ENCODE measurements at regions not wholly inside any gene's neighbourhood (a gene's known extent, or its start where the extent isn't known, plus 50 kb on each side); places are given as distances from the start of the nearest gene placed in this dataset.

DNA sequence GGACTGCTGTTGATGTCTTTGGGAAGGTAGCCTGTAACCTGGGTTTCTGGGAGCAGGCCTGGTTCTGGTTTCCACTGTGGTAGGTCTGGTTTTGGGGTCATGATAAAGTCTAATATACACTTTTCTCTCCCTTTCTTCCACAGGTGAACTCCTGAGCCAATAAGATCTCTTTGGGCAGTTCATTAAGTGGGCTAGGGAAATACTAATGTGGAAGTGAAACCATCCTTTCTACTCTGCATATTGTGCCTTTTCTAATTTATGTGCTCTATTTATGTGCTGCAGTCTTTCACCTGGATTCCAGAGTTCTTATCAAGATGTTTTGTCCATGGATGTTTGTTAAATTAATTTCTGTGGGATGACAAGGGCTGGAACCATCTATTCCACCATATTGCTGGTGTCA, 165.7 kb upstream of the PTPRK start:
- H3K4me1 ChIP-seq = no peaks in the 10 kb centered on the region

DNA sequence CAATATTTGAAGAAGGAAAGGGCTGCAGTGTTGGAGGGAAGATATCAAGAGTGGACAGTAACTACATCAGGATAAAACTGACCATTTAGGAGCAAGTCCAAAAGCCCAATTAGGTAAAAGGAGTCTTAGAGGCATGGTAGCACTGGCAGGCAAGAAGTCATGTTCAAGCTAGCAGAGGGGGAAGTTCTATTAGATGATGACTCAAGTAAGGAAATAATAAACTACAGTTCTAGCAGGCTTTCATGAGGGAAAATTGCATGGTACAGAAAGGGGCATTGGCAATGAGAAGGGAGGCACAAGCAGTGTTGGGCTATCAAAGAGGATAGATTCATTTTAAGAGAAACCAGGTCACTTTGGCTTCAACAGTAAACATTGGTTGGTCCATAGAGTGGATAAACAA, 156.1 kb upstream of the PTPRK start:
- Histone ChIP-seq H3K9me3 (no peaks in the 10 kb centered on the region), H3K4me1 (no peaks in the 10 kb centered on the region), H3K36me3 (no peaks in the 10 kb centered on the region), H3K27ac (no peak overlapping the region), H3K27me3 (no peaks in the 10 kb centered on the region), H3K4me3 (no peak overlapping the region)
- no peak for TF ChIP-seq POLR2AphosphoS5 (IDR thresholded peaks at IDR 0.05; ENCODE audit: insufficient read depth in 1 of 2, low read depth in 1 of 2)
- TF ChIP-seq, protein P1, sequence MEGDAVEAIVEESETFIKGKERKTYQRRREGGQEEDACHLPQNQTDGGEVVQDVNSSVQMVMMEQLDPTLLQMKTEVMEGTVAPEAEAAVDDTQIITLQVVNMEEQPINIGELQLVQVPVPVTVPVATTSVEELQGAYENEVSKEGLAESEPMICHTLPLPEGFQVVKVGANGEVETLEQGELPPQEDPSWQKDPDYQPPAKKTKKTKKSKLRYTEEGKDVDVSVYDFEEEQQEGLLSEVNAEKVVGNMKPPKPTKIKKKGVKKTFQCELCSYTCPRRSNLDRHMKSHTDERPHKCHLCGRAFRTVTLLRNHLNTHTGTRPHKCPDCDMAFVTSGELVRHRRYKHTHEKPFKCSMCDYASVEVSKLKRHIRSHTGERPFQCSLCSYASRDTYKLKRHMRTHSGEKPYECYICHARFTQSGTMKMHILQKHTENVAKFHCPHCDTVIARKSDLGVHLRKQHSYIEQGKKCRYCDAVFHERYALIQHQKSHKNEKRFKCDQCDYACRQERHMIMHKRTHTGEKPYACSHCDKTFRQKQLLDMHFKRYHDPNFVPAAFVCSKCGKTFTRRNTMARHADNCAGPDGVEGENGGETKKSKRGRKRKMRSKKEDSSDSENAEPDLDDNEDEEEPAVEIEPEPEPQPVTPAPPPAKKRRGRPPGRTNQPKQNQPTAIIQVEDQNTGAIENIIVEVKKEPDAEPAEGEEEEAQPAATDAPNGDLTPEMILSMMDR (IDR thresholded peaks at IDR 0.05) = no peak
- TF ChIP-seq POLR2A (IDR thresholded peaks at IDR 0.05) = no peak
- intact Hi-C loops (cut with DNase I) = no loop called here
- no peak for DNase-seq (ENCODE audit: extremely low spot score in 2 of 2)

More for the DNA sequence above, 165.7 kb upstream of the PTPRK start:
- Histone ChIP-seq H3K4me3 (no peak overlapping the region), H3K27ac (no peak overlapping the region), H3K27me3 (no peaks in the 10 kb centered on the region), H3K9me3 (no peaks in the 10 kb centered on the region), H3K36me3 (no peaks in the 10 kb centered on the region)
- TF ChIP-seq POLR2A (IDR thresholded peaks at IDR 0.05) (no peak), POLR2AphosphoS5 (IDR thresholded peaks at IDR 0.05; ENCODE audit: insufficient read depth in 1 of 2, low read depth in 1 of 2) (no peak)
- TF ChIP-seq, protein P1 (IDR thresholded peaks at IDR 0.05) = no peak
- intact Hi-C loops (cut with DNase I) = no loop called here
- DNase-seq (ENCODE audit: extremely low spot score in 2 of 2) = no peak

DNA sequence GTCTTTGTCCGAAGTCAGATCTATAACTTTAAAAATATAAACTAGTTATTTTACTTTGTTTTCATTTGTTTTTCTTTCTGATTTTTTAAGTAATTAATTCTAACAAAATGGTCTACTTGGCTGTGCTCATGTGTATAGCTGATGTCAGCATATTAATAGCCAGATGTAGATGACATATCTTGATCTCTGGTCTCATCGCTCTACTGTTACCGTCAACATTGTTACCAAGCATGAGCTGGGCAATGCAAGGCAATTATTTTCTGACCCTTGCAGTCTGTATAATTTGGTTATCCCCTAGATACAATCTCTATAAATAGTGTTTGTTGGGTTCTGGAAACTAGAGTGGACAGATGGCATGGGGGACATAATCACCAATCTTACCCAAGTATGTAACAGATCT, 151.6 kb upstream of the PTPRK start:
- no peaks in the 10 kb centered on the region for H3K4me1 ChIP-seq
- TF ChIP-seq, protein P1 (IDR thresholded peaks at IDR 0.05) = no peak
- TF ChIP-seq POLR2A (IDR thresholded peaks at IDR 0.05) = no peak
- no peak for TF ChIP-seq POLR2AphosphoS5 (IDR thresholded peaks at IDR 0.05; ENCODE audit: insufficient read depth in 1 of 2, low read depth in 1 of 2)
- DNase-seq (ENCODE audit: extremely low spot score in 2 of 2) = no peak
- no peaks in the 10 kb centered on the region for H3K9me3 ChIP-seq
- no peaks in the 10 kb centered on the region for H3K36me3 ChIP-seq
- intact Hi-C loops (cut with DNase I) = no loop called here
- H3K4me3 ChIP-seq = no peak overlapping the region
- H3K27me3 ChIP-seq = no peaks in the 10 kb centered on the region
- H3K27ac ChIP-seq = no peak overlapping the region

DNA sequence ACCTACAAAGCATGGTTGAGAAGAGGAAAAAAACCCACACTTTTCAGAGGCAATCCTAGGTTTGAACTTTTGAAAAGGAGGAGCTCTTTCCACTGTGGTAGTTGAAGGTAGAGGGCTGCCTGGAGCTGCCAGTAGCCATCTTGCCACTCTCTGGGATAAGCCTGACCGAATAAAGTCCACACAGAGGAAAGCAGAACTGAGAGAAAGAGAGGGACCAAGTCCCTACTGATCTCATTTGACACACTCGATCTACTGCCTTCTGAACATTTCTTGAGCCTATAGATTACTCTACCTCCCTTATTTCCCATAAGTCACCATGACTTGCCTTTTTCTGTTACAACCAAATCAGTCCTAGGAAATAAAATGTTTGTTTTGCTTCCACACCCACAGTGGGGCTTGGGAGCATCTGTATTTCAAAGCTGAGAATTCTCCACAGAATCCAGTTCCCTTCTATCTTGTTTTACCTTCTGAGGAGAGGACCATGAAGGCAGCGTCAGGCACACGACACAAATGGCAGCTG, 147.0 kb upstream of the PTPRK start:
- TF ChIP-seq, protein P1 (IDR thresholded peaks at IDR 0.05) = no peak
- TF ChIP-seq POLR2AphosphoS5 (IDR thresholded peaks at IDR 0.05; ENCODE audit: insufficient read depth in 1 of 2, low read depth in 1 of 2) = no peak
- TF ChIP-seq POLR2A (IDR thresholded peaks at IDR 0.05) = no peak
- no peak overlapping the region for H3K4me3 ChIP-seq
- DNase-seq (ENCODE audit: extremely low spot score in 2 of 2) = no peak
- no peaks in the 10 kb centered on the region for H3K4me1 ChIP-seq
- H3K9me3 ChIP-seq = no peaks in the 10 kb centered on the region
- intact Hi-C loops (cut with DNase I) = no loop called here
- no peak overlapping the region for H3K27ac ChIP-seq
- H3K27me3 ChIP-seq = no peaks in the 10 kb centered on the region
- H3K36me3 ChIP-seq = no peaks in the 10 kb centered on the region

DNA sequence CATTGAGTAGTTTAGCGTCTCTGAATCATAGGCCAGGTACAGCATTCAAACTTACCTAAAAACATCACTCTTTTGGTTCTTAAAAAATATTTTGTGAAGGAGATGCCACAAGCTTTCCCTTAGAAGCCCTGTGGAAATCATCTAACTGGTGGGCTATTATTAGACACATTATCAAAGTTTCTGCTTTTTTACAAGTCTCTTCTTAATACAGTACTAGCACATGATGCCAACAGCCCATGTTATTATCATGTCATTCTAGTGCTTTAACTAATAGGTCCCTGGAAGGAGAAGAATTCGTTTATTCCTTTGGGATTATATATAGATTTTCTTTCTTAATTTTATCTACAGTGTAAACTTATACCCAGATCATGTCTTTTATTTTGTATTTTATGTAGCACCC, 146.0 kb upstream of the PTPRK start:
- intact Hi-C loops (cut with DNase I) = no loop called here
- DNase-seq (ENCODE audit: extremely low spot score in 2 of 2) = no peak
- H3K36me3 ChIP-seq = no peaks in the 10 kb centered on the region
- no peaks in the 10 kb centered on the region for H3K9me3 ChIP-seq
- no peaks in the 10 kb centered on the region for H3K27me3 ChIP-seq
- no peaks in the 10 kb centered on the region for H3K4me1 ChIP-seq
- TF ChIP-seq POLR2A (IDR thresholded peaks at IDR 0.05) (no peak), POLR2AphosphoS5 (IDR thresholded peaks at IDR 0.05; ENCODE audit: insufficient read depth in 1 of 2, low read depth in 1 of 2) (no peak)
- TF ChIP-seq, protein P1 (IDR thresholded peaks at IDR 0.05) = no peak
- no peak overlapping the region for H3K4me3 ChIP-seq
- no peak overlapping the region for H3K27ac ChIP-seq

Data from vagina (tissue), 2 donors.